Activated T-helper 2 cell treated with anti-CD3 and anti-CD28 coated beads, Interferon-gamma antibody, Interleukin-2, Interleukin-4, amounts not matched to agents 10 μg/mL and 5 μg/mL and 100 μg/mL, durations not matched to agents 14 hours and 24 hours and 36 hours (primary cell): ENCODE measurements at regions not wholly inside any gene's neighbourhood (a gene's known extent, or its start where the extent isn't known, plus 50 kb on each side); places are given as distances from the start of the nearest gene placed in this dataset.
"Not testable (repeated sequence)": the region's sequence is repeated elsewhere in the genome, so short reads cannot be mapped to it uniquely, and the experiment has no call there.

ENCODE experiments used
- DNase-seq: peaks from one replicate; pipeline ENCODE4 v3.0.0; 2021; ENCODE audit warnings: low spot score
- H3K27ac Mint-ChIP-seq: one replicate; pipeline ENCODE4 v1.8.0; 2021; ENCODE audit warnings: mixed read lengths
- H3K27me3 Mint-ChIP-seq: one replicate; pipeline ENCODE4 v1.8.0; 2021; ENCODE audit warnings: low read depth, mixed read lengths
- H3K36me3 Mint-ChIP-seq: one replicate; pipeline ENCODE4 v1.8.0; 2021; ENCODE audit warnings: low read depth, mixed read lengths
- H3K4me1 Mint-ChIP-seq: one replicate; pipeline ENCODE4 v1.8.0; 2021; ENCODE audit warnings: low read depth, mixed read lengths
- H3K4me3 Mint-ChIP-seq: one replicate; pipeline ENCODE4 v1.8.0; 2021; ENCODE audit warnings: low read depth, mild to moderate bottlenecking, moderate library complexity, mixed read lengths
- H3K9me3 Mint-ChIP-seq: one replicate; pipeline ENCODE4 v1.8.0; 2021; ENCODE audit warnings: mixed read lengths
- intact Hi-C: fragments of 100-400 bp; cut with micrococcal nuclease; formaldehyde crosslinking; loops from one replicate; pipeline ENCODE4 v1.15.1; 2023

DNA sequence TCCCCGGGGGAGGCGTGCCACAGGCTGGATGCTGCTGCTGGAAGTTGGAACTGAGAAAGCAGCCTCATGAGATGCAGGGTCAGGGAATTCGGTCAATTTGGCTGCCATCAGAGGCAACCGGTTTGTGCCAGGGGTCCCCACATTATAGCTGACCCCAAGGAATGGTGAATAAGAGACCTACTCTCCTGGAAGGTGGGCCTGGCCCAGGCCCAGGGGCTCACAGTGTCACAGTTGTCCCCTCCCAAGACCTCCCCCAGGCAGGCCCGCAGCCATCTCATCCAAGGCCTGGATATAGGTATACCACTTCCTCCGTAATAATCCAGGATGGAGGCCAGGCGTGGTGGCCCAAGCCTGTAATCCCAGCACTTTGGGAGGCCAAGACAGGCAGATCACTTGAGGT is 114.6 kb downstream of the NPTX2 start:
- no peak for DNase-seq
- intact Hi-C loops = no loop called here
- H3K9me3 Mint-ChIP-seq = no peaks in the 10 kb centered on the region
- no peaks in the 10 kb centered on the region for H3K36me3 Mint-ChIP-seq
- no peak overlapping the region for H3K27ac Mint-ChIP-seq
- H3K27me3 Mint-ChIP-seq = no peaks in the 10 kb centered on the region
- no peak overlapping the region for H3K4me3 Mint-ChIP-seq
- H3K4me1 Mint-ChIP-seq = peaks cover 1% of the 10 kb centered on the region

DNA sequence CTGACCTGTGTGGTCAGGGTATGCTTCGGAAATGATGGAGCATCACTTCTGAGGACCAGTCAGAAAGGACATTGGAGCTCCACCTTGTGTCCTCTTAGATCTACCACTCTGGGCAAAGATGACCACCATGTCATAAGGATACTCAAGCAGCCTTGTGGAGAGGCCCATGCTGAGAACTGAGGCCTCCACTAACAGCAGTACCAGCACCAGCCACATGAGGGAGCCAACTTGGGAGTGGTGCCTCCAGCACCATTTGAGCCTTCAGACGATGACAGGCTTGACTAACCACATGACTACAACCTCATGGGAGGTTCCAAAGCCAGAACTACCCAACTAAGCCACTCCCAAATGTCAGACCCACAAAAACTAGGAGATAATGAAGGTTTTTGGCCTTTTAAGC is 116.0 kb downstream of the NPTX2 start:
- Mint-ChIP-seq H3K4me1 (peaks cover 1% of the 10 kb centered on the region), H3K36me3 (no peaks in the 10 kb centered on the region), H3K4me3 (no peak overlapping the region), H3K9me3 (no peaks in the 10 kb centered on the region), H3K27ac (no peak overlapping the region), H3K27me3 (no peaks in the 10 kb centered on the region)
- peak; percentile 28 for DNase-seq
- intact Hi-C loops = no loop called here

DNA sequence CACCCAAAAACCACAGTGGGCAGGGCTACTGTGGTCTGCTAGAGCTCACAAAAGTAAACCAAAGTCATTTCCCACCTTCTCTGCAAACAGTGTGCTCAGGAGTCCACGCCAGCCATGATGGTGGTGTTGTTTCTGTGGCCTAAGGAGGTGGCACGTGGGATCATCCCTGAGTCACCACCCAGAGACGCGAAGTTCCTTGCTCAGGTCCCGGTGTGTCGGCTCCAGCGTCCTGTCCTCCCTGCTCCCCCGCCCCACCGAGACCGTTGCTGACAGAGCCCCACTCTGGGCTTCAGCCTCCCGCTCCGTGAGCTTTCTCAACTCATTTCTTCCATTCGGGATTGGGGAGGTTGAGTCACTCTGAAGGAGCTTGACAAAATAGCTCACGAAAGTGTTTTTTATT is 118.7 kb downstream of the NPTX2 start:
- H3K9me3 Mint-ChIP-seq = no peaks in the 10 kb centered on the region
- H3K27ac Mint-ChIP-seq = no peak overlapping the region
- no peak for DNase-seq
- no peaks in the 10 kb centered on the region for H3K36me3 Mint-ChIP-seq
- intact Hi-C loops = no loop called here
- H3K27me3 Mint-ChIP-seq = no peaks in the 10 kb centered on the region
- peaks cover 1% of the 10 kb centered on the region for H3K4me1 Mint-ChIP-seq
- no peak overlapping the region for H3K4me3 Mint-ChIP-seq

- H3K27ac Mint-ChIP-seq, intact Hi-C loops, H3K9me3 Mint-ChIP-seq, DNase-seq, H3K27me3 Mint-ChIP-seq, H3K36me3 Mint-ChIP-seq, H3K4me1 Mint-ChIP-seq, H3K4me3 Mint-ChIP-seq: not testable (repeated sequence)
These were observed 119.4 kb downstream of the NPTX2 start for GRCh38 chr7:98736461-98736860.

DNA sequence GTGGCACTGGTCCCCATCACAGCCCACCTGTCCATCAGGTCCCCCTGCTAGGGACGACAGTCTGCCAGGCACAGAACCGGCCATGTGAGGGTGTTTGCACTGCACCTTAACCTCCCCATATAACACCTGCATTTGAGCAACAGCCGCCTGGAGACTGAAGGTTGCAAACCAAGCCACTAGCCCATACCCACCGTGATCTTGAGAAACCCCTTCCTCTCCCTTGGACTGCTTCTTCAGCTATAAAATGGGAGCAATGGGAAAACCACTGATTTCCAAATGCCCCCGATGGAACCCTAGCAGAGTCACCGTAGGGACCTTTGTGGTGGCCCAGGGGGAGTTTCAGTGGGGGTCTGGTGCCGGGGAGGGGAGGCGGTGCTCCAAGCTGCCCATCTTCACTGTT is 120.1 kb downstream of the NPTX2 start:
- intact Hi-C loops = no loop called here
- peaks cover 1% of the 10 kb centered on the region for H3K4me1 Mint-ChIP-seq
- no peaks in the 10 kb centered on the region for H3K36me3 Mint-ChIP-seq
- H3K4me3 Mint-ChIP-seq = no peak overlapping the region
- DNase-seq = no peak
- no peaks in the 10 kb centered on the region for H3K9me3 Mint-ChIP-seq
- H3K27me3 Mint-ChIP-seq = no peaks in the 10 kb centered on the region
- no peak overlapping the region for H3K27ac Mint-ChIP-seq

DNA sequence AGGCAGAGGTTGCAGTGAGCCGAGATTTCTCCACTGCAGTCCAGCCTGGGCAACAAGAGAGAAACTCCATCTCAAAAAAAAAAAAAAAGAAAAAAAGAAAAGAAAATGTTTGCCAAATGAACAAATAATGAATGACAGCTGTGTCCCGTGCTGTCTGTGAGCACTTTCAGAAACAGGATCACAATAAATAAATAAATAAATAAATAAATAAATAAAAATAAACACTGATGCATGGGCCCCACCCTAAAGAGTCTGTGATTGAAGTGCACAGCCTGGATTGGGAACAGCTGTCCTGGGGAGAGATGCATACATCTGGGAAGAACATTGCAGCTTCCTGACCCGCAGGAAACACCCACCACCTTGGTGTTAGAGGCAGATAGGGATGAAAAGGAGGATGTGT is 123.6 kb downstream of the NPTX2 start:
- H3K4me1 Mint-ChIP-seq = no peaks in the 10 kb centered on the region
- H3K27ac Mint-ChIP-seq = no peak overlapping the region
- intact Hi-C loops = no loop called here
- DNase-seq = no peak
- H3K4me3 Mint-ChIP-seq = no peak overlapping the region
- no peaks in the 10 kb centered on the region for H3K27me3 Mint-ChIP-seq
- H3K9me3 Mint-ChIP-seq = no peaks in the 10 kb centered on the region
- no peaks in the 10 kb centered on the region for H3K36me3 Mint-ChIP-seq

DNA sequence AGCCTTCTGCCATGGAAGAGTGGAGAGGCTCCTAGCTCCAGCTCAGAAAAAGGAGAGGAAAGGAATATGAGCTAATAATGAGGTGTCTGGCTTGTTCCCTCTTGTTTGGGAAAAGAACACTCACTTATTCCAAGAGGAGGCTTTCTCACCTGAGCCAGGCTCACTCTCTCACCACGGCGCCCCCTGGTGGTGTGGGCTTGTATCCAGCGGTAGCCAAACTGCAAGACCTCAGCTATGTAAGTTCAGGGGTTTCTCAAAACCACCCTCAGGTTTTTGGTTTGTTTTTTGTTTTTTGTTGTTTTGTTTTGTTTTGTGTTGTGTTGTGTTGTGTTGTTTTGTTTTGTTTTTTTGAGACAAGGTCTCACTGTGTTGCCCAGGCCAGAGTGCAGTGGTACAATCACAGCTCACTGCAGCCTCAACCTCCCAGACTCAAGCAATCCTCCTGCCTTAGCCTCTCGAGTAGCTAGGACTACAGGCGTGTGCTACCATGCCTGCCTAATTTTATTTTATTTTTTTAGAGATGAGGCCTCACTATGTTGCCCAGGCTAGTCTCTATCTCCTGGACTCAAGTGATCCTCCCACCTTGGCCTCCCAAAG is 124.0 kb downstream of the TMEM130 start:
- intact Hi-C loops = loop anchor here (1.0 kb wide), 1 partner anchor 313 kb away; no protein-coding TSS in a partner anchor
- DNase-seq = peak; percentile 37
- Mint-ChIP-seq H3K4me3 (no peak overlapping the region), H3K4me1 (no peaks in the 10 kb centered on the region), H3K9me3 (no peaks in the 10 kb centered on the region), H3K27ac (no peak overlapping the region), H3K27me3 (no peaks in the 10 kb centered on the region), H3K36me3 (no peaks in the 10 kb centered on the region)

DNA sequence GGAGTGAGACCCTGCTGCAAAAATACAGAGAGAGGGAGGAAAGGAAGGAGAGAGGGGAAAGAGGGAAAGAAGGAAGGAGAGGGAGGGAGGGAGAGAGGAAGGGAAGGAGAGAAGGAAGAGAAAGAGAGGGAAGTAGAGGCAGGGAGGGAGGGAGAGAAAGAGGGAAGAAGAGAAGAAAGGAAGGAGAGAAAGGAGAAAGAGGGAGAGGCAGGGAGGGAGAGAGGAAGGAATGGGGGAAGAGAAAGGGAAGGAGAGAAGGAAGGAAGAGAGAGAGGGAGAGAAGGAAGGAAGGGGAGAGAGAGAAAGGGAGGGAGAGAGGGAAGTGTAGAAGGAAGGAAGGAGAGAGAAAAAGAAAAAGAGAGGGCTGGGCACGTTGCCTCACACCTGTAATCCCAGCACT is 121.7 kb downstream of the TMEM130 start:
- no peak for DNase-seq
- Mint-ChIP-seq H3K36me3 (no peaks in the 10 kb centered on the region), H3K4me1 (no peaks in the 10 kb centered on the region), H3K27ac (no peak overlapping the region), H3K27me3 (no peaks in the 10 kb centered on the region), H3K9me3 (no peaks in the 10 kb centered on the region), H3K4me3 (no peak overlapping the region)
- intact Hi-C loops = no loop called here

DNA sequence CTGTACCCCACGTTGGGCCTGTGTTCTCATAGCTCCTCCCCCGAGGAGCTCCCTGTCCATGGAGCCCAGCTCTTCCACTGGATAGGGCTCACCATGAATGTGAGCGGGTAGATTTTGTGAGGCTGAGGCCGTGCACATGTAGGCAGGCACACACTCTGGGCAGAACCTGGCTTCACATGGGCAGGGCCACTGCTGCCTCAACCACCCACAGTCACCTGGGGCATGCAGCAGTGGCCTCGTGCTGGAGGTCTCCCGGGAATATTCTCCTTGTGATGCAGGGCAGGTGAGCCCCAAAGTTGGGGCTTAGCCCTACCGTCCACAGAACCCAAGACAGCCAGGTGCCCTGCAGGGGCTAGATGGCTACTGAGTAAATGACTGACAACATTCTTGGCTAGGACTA is 116.6 kb downstream of the TMEM130 start:
- H3K9me3 Mint-ChIP-seq = no peaks in the 10 kb centered on the region

GRCh38 chr7:98753989-98754479 is 115.8 kb downstream of the TMEM130 start:
- H3K4me3 Mint-ChIP-seq = no peak overlapping the region
- no peaks in the 10 kb centered on the region for H3K36me3 Mint-ChIP-seq
- DNase-seq = no peak
- H3K9me3 Mint-ChIP-seq = no peaks in the 10 kb centered on the region
- intact Hi-C loops = no loop called here
- H3K27me3 Mint-ChIP-seq = no peaks in the 10 kb centered on the region
- no peak overlapping the region for H3K27ac Mint-ChIP-seq
- H3K4me1 Mint-ChIP-seq = no peaks in the 10 kb centered on the region

More for the DNA sequence above, 116.6 kb downstream of the TMEM130 start:
- intact Hi-C loops = no loop called here
- no peak overlapping the region for H3K27ac Mint-ChIP-seq
- H3K4me3 Mint-ChIP-seq = no peak overlapping the region
- H3K27me3 Mint-ChIP-seq = no peaks in the 10 kb centered on the region
- no peak for DNase-seq
- H3K4me1 Mint-ChIP-seq = no peaks in the 10 kb centered on the region
- no peaks in the 10 kb centered on the region for H3K36me3 Mint-ChIP-seq

GRCh38 chr7:98755138-98755898 is 114.5 kb downstream of the TMEM130 start:
- Mint-ChIP-seq H3K4me3 (no peak overlapping the region), H3K9me3 (no peaks in the 10 kb centered on the region), H3K4me1 (no peaks in the 10 kb centered on the region), H3K27me3 (no peaks in the 10 kb centered on the region), H3K27ac (no peak overlapping the region), H3K36me3 (no peaks in the 10 kb centered on the region)
- DNase-seq = no peak
- intact Hi-C loops = no loop called here

GRCh38 chr7:98758157-98758556 is 111.7 kb downstream of the TMEM130 start:
- Mint-ChIP-seq H3K4me1 (no peaks in the 10 kb centered on the region), H3K27ac (no peak overlapping the region), H3K36me3 (no peaks in the 10 kb centered on the region), H3K9me3 (no peaks in the 10 kb centered on the region), H3K27me3 (no peaks in the 10 kb centered on the region), H3K4me3 (no peak overlapping the region)
- DNase-seq = no peak
- intact Hi-C loops = no loop called here

DNA sequence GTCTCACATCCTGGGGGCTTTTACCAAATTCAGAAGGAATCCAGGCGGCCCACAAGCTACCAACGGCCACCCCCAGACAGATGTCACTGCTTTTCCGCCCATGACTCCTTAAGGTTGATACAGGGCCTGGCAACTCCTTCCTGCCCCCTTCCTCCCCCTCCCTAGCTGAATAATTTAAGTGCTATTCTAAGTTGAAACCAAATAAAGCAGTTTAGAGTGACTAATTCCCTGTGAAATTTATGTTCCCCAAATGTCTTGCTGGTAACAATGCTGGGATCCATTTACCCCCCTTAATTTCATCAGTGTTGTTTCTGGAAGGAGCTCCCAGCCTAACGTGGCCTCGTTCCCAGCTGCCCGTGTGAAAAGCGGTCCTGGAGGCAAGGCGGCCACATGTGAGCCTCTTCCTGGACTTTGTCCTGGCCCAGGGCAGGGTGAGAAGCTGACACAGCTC is 109.6 kb downstream of the TMEM130 start:
- Mint-ChIP-seq H3K27me3 (no peaks in the 10 kb centered on the region), H3K4me3 (no peak overlapping the region), H3K9me3 (no peaks in the 10 kb centered on the region), H3K4me1 (no peaks in the 10 kb centered on the region), H3K36me3 (no peaks in the 10 kb centered on the region), H3K27ac (no peak overlapping the region)
- no peak for DNase-seq
- intact Hi-C loops = no loop called here
